Choroid plexus epithelial cell (primary cell): ENCODE measurements at regions not wholly inside any gene's neighbourhood (a gene's known extent, or its start where the extent isn't known, plus 50 kb on each side); places are given as distances from the start of the nearest gene placed in this dataset.

Source experiments
- DNase-seq: peaks from one replicate; pipeline ENCODE4 v3.0.0-alpha.2; 2010; ENCODE audit warnings: low read depth
- H3K4me3 ChIP-seq: 2 replicates; pipeline ENCODE4 v1.5.1; 2011; ENCODE audit warnings: low read depth, mild to moderate bottlenecking, control low read depth, low read length, moderate library complexity
- CTCF ChIP-seq: conservative IDR thresholded peaks from 2 replicates; pipeline ENCODE4 v1.5.1; 2011; ENCODE audit warnings: low read depth, mild to moderate bottlenecking, control low read depth, inconsistent platforms, low read length, moderate library complexity

DNA sequence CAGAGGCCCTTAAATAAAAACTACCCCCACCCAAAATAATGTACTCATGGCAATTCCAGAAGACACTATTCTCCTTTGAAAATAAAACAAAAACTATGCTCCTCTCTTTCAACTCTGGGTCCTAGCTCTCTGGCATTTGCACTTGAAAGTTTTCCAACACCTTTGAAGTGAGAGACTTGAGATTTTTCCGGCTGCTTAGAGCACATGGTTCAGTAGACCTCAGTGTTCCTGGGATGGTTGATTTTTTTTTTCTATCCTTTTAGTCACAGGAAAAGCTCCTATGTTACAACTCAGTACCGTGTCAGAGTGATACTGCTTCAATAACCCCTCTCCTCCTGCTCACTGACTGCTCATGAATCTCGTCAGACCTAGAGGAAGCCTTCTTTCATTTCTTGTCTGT, 118.3 kb upstream of the TUSC7 start:
- no peak overlapping the region for H3K4me3 ChIP-seq
- TF ChIP-seq CTCF: no peak
- DNase-seq: no peak

DNA sequence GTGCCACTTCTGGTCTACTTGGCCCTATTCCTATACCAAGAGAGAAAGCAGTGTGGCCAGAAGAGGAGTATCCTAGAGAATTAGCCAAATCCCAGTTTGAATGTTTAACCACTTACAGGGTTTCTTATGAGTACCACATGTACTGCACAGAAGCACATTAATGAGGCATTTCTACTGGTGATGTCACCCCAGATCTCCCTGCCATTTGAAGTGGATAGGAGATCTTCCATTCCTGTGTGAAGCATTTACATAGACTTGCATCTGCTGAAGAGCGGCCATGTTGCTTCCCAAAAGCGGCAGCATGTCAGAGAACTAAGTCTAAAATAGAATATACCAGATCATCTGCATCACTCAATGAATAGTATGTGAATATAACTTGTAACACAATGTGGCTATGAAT, 108.4 kb upstream of the TUSC7 start:
- no peak overlapping the region for H3K4me3 ChIP-seq
- no peak for DNase-seq
- no peak for TF ChIP-seq CTCF

- DNase-seq: no peak
- no peak for TF ChIP-seq CTCF
- H3K4me3 ChIP-seq: no peak overlapping the region
These were observed 102.4 kb upstream of the TUSC7 start for GRCh38 chr3:116607205-116607604.

- no peak for TF ChIP-seq CTCF
These were observed 99.5 kb upstream of the TUSC7 start for GRCh38 chr3:116610124-116610523.

GRCh38 chr3:116614795-116615362, 94.7 kb upstream of the TUSC7 start:
- peak; percentile 21 for TF ChIP-seq CTCF
- no peak overlapping the region for H3K4me3 ChIP-seq
- peak; percentile 12 for DNase-seq

More at GRCh38 chr3:116610124-116610523, 99.5 kb upstream of the TUSC7 start:
- no peak for DNase-seq
- H3K4me3 ChIP-seq: no peak overlapping the region

GRCh38 chr3:116618138-116618537, 91.4 kb upstream of the TUSC7 start:
- no peak for TF ChIP-seq CTCF
- H3K4me3 ChIP-seq: no peak overlapping the region
- no peak for DNase-seq

DNA sequence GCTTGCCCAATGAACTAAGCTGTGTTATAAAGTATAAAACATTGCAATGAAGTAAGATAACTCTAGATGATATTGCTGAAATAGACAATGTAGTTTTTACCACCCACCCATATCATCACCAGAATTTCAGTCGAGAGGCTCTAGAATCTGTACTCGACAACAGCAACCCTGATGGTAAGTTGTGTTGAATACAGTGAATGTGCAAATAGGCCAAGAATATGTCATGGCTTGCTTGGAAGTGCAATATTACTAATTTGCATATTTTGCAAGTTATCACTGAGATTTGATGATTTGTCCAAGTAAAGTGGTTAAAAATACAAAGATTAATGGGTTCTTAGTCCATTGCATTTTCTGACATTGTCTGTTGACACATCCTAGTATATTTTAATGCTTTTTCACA, 90.6 kb upstream of the TUSC7 start:
- no peak for TF ChIP-seq CTCF
- H3K4me3 ChIP-seq: no peak overlapping the region
- DNase-seq: no peak
